Neural cell (in vitro differentiated cells): ENCODE measurements at regions not wholly inside any gene's neighbourhood (a gene's known extent, or its start where the extent isn't known, plus 50 kb on each side); places are given as distances from the start of the nearest gene placed in this dataset.

ENCODE experiments used
- CTCF ChIP-seq: fragments of 450-650 bp; IDR thresholded peaks from 2 replicates; pipeline ENCODE4 v1.5.1; 2014; ENCODE audit warnings: antibody characterized with exemption, mild to moderate bottlenecking, moderate library complexity; ENCODE audit not compliant: poor library complexity, severe bottlenecking
- EP300 ChIP-seq: fragments of 450-650 bp; conservative IDR thresholded peaks from 2 replicates; pipeline ENCODE4 v1.6.1; 2014; ENCODE audit warnings: antibody characterized with exemption, mild to moderate bottlenecking, moderate library complexity; ENCODE audit not compliant: poor library complexity, severe bottlenecking
- EZH2 ChIP-seq: fragments of 200-600, 300-800 bp; shearing (Covaris generic), sonication (generic); IDR thresholded peaks from 2 replicates; pipeline ENCODE4 v1.6.1; 2014; ENCODE audit warnings: antibody characterized with exemption, low read length, borderline replicate concordance, mild to moderate bottlenecking; ENCODE audit not compliant: insufficient read depth, poor library complexity, severe bottlenecking
- MXI1 ChIP-seq: fragments of 450-650 bp; conservative IDR thresholded peaks from 2 replicates; pipeline ENCODE4 v1.6.1; 2014; ENCODE audit warnings: antibody characterized with exemption, mild to moderate bottlenecking; ENCODE audit not compliant: poor library complexity, severe bottlenecking
- POLR2AphosphoS5 ChIP-seq: IDR thresholded peaks from 2 replicates; pipeline ENCODE4 v1.6.1; 2012
- RAD21 ChIP-seq: fragments of 450-650 bp; conservative IDR thresholded peaks from 2 replicates; pipeline ENCODE4 v1.6.1; 2014; ENCODE audit warnings: antibody characterized with exemption, mild to moderate bottlenecking, moderate library complexity
- REST ChIP-seq: IDR thresholded peaks from 2 replicates; pipeline ENCODE4 v1.6.1; 2012; ENCODE audit warnings: borderline replicate concordance

GRCh38 chr6:48983377-48983776 lies 479.7 kb downstream of the MMUT start:
- TF ChIP-seq EZH2 = no peak
- TF ChIP-seq CTCF = no peak
- TF ChIP-seq EP300 = no peak
- TF ChIP-seq RAD21 = no peak
- no peak for TF ChIP-seq MXI1
- no peak for TF ChIP-seq REST
- TF ChIP-seq POLR2AphosphoS5 = no peak
